Endodermal cell (in vitro differentiated cells): ENCODE measurements at regions not wholly inside any gene's neighbourhood (a gene's known extent, or its start where the extent isn't known, plus 50 kb on each side); places are given as distances from the start of the nearest gene placed in this dataset.

Experiments
- DNase-seq: peaks from one replicate; pipeline ENCODE4 v3.0.0-alpha.2; 2017
- H3K27ac ChIP-seq: 2 replicates; pipeline ENCODE4 v1.5.1; 2013; ENCODE audit warnings: mild to moderate bottlenecking, low read depth, low read length, moderate library complexity
- H3K27me3 ChIP-seq: 2 replicates; pipeline ENCODE4 v1.6.1; 2013; ENCODE audit warnings: mild to moderate bottlenecking, low read length, moderate library complexity; ENCODE audit not compliant: insufficient read depth, control insufficient read depth, poor library complexity, severe bottlenecking
- H3K36me3 ChIP-seq: 2 replicates; pipeline ENCODE4 v1.7.0; 2013; ENCODE audit warnings: mild to moderate bottlenecking, low read length, moderate library complexity; ENCODE audit not compliant: control insufficient read depth, insufficient read depth
- H3K4me1 ChIP-seq: one replicate; pipeline ENCODE4 v1.7.0; 2013; ENCODE audit warnings: low read length; ENCODE audit not compliant: control insufficient read depth, insufficient read depth
- H3K4me3 ChIP-seq: 2 replicates; pipeline ENCODE4 v1.5.1; 2013; ENCODE audit warnings: mild to moderate bottlenecking, low read length, moderate library complexity
- H3K9ac ChIP-seq: 2 replicates; pipeline ENCODE4 v1.6.1; 2013; ENCODE audit warnings: mild to moderate bottlenecking, low read length, moderate library complexity; ENCODE audit not compliant: poor library complexity, severe bottlenecking; ENCODE audit errors: extremely low read depth
- H3K9me3 ChIP-seq: 2 replicates; pipeline ENCODE4 v1.6.1; 2013; ENCODE audit warnings: mild to moderate bottlenecking, low read length, moderate library complexity; ENCODE audit not compliant: control insufficient read depth
- H3K27ac Mint-ChIP-seq: 2 replicates; pipeline ENCODE4 v1.8.0; 2020; ENCODE audit warnings: mixed read lengths
- H3K27me3 Mint-ChIP-seq: 2 replicates; pipeline ENCODE4 v1.8.0; 2021; ENCODE audit warnings: mild to moderate bottlenecking, mixed read lengths; ENCODE audit not compliant: insufficient read depth
- H3K36me3 Mint-ChIP-seq: 2 replicates; pipeline ENCODE4 v1.8.0; 2020; ENCODE audit warnings: low read depth, mixed read lengths
- H3K4me1 Mint-ChIP-seq: 2 replicates; pipeline ENCODE4 v1.8.0; 2020; ENCODE audit warnings: mixed read lengths
- H3K4me3 Mint-ChIP-seq: 2 replicates; pipeline ENCODE4 v1.8.0; 2020; ENCODE audit warnings: mild to moderate bottlenecking, moderate library complexity, mixed read lengths
- H3K9me3 Mint-ChIP-seq: 2 replicates; pipeline ENCODE4 v1.8.0; 2020; ENCODE audit warnings: mild to moderate bottlenecking, mixed read lengths
- CTCF ChIP-seq: fragments of 200-600 bp; sonication (generic); conservative IDR thresholded peaks from 2 replicates; pipeline ENCODE4 v1.5.0; 2021; ENCODE audit warnings: antibody characterized with exemption, mild to moderate bottlenecking
- WGBS, 2 experiments: methylation state at CpG; one replicate each; pipeline versions ENCODE4 v1.1.5 to v1.1.7; 2013; ENCODE audit warnings: missing lambda C conversion rate in 2 of 2, mixed read lengths in 1 of 2; ENCODE audit not compliant: insufficient coverage in 1 of 2, insufficient read length in 1 of 2; 5-methylcytosine and 5-hydroxymethylcytosine counted together

GRCh38 chr1:228866468-228866867 is 131.2 kb downstream of the RHOU start:
- no peaks in the 10 kb centered on the region for H3K36me3 Mint-ChIP-seq
- no peak for DNase-seq
- H3K4me3 Mint-ChIP-seq, result no peak overlapping the region
- Histone ChIP-seq H3K27me3 (peaks cover 6% of the 10 kb centered on the region), H3K9ac (no peak overlapping the region), H3K27ac (no peak overlapping the region), H3K36me3 (no peaks in the 10 kb centered on the region), H3K4me3 (no peak overlapping the region), H3K9me3 (no peaks in the 10 kb centered on the region), H3K4me1 (no peaks in the 10 kb centered on the region)
- H3K27ac Mint-ChIP-seq, result no peak overlapping the region
- no peak for TF ChIP-seq CTCF
- no peaks in the 10 kb centered on the region for H3K9me3 Mint-ChIP-seq
- WGBS, 2 experiments, result 77 to 79% methylated on average over 4 to 11 of the region's 11 CpGs
- peaks cover 6% of the 10 kb centered on the region for H3K27me3 Mint-ChIP-seq
- H3K4me1 Mint-ChIP-seq, result peaks cover 30% of the 10 kb centered on the region

DNA sequence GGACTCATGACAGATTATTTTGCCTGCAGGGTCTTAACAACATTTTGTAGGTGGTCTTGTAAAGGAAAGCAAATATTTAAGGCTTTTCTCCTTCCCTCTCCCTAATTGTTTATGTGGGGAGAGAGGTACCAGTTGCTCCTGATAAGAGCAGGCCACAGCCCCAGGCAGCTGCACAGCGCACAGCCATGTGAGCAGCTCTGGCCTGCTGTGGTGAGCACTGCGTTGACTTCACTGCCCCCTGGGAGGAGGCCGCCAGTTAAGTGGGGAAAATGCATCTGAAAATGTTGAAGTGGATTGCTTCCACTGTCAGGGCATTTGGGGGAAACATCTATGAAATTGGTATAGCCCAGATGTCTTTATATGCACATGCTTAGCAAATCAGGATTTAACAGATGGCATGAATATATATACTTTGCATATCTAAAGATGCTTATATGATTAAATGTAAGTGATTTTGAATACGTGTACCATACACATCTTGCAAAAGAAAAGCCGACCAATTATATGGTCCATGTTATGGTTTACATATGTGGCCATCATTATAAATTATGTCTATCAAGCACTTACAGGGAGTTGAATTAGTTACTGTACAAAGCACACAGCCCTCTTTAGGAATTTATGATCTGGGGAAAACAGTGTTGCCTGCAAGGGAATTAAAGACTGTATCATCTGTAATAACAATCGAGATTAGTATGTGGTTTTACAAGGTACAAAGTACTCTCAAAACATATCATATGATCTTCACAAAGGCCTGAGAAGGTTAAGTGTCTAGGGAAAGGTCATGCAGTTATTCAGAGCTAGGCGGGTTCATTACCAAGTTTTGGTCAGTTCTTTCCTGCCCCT is 132.1 kb downstream of the RHOU start:
- Histone ChIP-seq H3K4me1 (no peaks in the 10 kb centered on the region), H3K27me3 (peaks cover under 1% of the 10 kb centered on the region), H3K9ac (no peak overlapping the region), H3K27ac (no peak overlapping the region), H3K36me3 (no peaks in the 10 kb centered on the region), H3K9me3 (no peaks in the 10 kb centered on the region), H3K4me3 (no peak overlapping the region)
- Mint-ChIP-seq H3K4me1 (peaks cover 30% of the 10 kb centered on the region), H3K36me3 (no peaks in the 10 kb centered on the region), H3K4me3 (no peak overlapping the region), H3K9me3 (no peaks in the 10 kb centered on the region), H3K27me3 (peaks cover 2% of the 10 kb centered on the region), H3K27ac (no peak overlapping the region)
- DNase-seq, result no peak
- TF ChIP-seq CTCF, result no peak
- WGBS, 2 experiments, result 88 to 100% methylated on average over 3 to 7 of the region's 7 CpGs

DNA sequence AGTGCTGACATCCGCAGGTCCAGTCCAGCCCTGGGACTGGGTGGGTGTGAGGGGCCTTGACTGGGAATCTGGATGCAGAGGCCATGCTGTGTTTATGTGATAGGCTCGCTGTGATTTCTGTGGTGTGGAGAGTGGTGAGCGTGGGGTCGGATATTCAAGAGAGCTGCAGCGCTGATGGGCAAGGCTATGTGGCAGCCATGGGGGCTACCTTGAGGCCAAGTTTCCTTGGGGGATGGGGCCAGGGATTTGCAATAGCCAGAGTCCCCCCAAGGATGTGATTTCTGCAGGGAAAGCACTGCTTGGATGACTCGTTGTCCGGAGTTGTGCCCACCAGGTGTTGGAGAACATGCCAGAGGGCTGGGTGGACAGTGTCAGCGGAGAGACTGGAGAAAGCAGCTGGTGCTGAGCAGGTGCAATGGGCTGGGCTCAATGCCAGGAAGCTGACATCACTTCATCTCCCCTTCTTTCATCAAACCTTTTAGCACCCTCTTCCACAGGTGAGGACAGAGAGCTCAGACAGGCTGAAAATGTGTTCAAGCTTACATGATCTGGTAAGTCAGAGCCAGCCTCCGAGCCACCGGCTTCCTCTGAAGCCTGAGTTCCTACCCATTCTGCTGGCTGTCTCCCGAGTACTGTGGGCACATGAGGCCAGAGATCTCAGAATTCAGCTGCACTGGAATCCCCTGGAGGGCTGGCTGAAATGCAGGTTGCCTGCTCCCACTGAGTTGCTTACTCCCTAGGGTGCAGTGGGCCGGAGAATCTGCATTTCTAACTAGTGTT is 132.9 kb downstream of the RHOU start:
- H3K9me3 Mint-ChIP-seq, result no peaks in the 10 kb centered on the region
- H3K27ac Mint-ChIP-seq, result no peak overlapping the region

More for the DNA sequence above, 132.9 kb downstream of the RHOU start:
- no peak overlapping the region for H3K4me3 Mint-ChIP-seq
- no peak for TF ChIP-seq CTCF
- no peaks in the 10 kb centered on the region for H3K36me3 Mint-ChIP-seq
- 90 to 93% methylated on average over 9 to 12 of the region's 12 CpGs for WGBS, 2 experiments
- H3K27me3 ChIP-seq, result no peaks in the 10 kb centered on the region
- H3K27ac ChIP-seq, result no peak overlapping the region
- no peaks in the 10 kb centered on the region for H3K36me3 ChIP-seq
- peaks cover 27% of the 10 kb centered on the region for H3K4me1 Mint-ChIP-seq
- H3K4me3 ChIP-seq, result no peak overlapping the region
- no peak for DNase-seq
- no peak overlapping the region for H3K9ac ChIP-seq
- peaks cover 1% of the 10 kb centered on the region for H3K27me3 Mint-ChIP-seq
- H3K9me3 ChIP-seq, result no peaks in the 10 kb centered on the region
- no peaks in the 10 kb centered on the region for H3K4me1 ChIP-seq
